MCF 10A (cell line): ENCODE measurements at regions not wholly inside any gene's neighbourhood (a gene's known extent, or its start where the extent isn't known, plus 50 kb on each side); places are given as distances from the start of the nearest gene placed in this dataset.

Source experiments
- BruUV-seq: library from RNA; stranded (reverse); fragments of 400-500 nt; replicated peaks from 2 replicates; lab custom pipeline; 2021; lab: Mats Ljungman, UMichigan
- CTCF ChIA-PET: fragments of 300-600 bp; sonication (Branson Sonifier 250); formaldehyde crosslinking; extraction: SDS; loops from one replicate; lab custom pipeline; 2021; ENCODE audit warnings: antibody characterized with exemption, inconsistent platforms; lab: Yijun Ruan, JAX
- POLR2A ChIA-PET: fragments of 300-600, 350-650 bp; sonication (Branson Sonifier 250); formaldehyde crosslinking; extraction: SDS; loops from one replicate; lab custom pipeline; 2020; ENCODE audit warnings: antibody characterized with exemption, inconsistent platforms; lab: Yijun Ruan, JAX
- DNase-seq: peaks from one replicate; pipeline ENCODE4 v3.0.0-alpha.2; 2018; ENCODE audit not compliant: unreplicated experiment
- H3K27ac Mint-ChIP-seq: one replicate; pipeline ENCODE4 v1.8.0; 2022; ENCODE audit warnings: mild to moderate bottlenecking, low read depth, mixed read lengths; ENCODE audit not compliant: unreplicated experiment
- H3K27me3 Mint-ChIP-seq: one replicate; pipeline ENCODE4 v1.8.0; 2022; ENCODE audit warnings: mixed read lengths; ENCODE audit not compliant: insufficient read depth, unreplicated experiment
- H3K36me3 Mint-ChIP-seq: one replicate; pipeline ENCODE4 v1.8.0; 2022; ENCODE audit warnings: mild to moderate bottlenecking, moderate library complexity, mixed read lengths; ENCODE audit not compliant: insufficient read depth, unreplicated experiment
- H3K4me1 Mint-ChIP-seq: one replicate; pipeline ENCODE4 v1.8.0; 2022; ENCODE audit warnings: mixed read lengths; ENCODE audit not compliant: insufficient read depth, unreplicated experiment
- H3K4me3 Mint-ChIP-seq: one replicate; pipeline ENCODE4 v1.8.0; 2022; ENCODE audit warnings: mild to moderate bottlenecking, moderate library complexity, mixed read lengths; ENCODE audit not compliant: unreplicated experiment
- H3K9me3 Mint-ChIP-seq: one replicate; pipeline ENCODE4 v1.8.0; 2022; ENCODE audit warnings: mixed read lengths; ENCODE audit not compliant: unreplicated experiment
- intact Hi-C: fragments of 100-400 bp; cut with micrococcal nuclease; formaldehyde crosslinking; loops from 2 replicates; pipeline ENCODE4 v1.14.1; 2022
- TF ChIP-seq, protein P1 (sequence below): fragments of 200-600 bp; IDR thresholded peaks from one replicate; pipeline ENCODE4 v1.8.0; 2022; ENCODE audit warnings: antibody characterized with exemption, mild to moderate bottlenecking; ENCODE audit not compliant: unreplicated experiment

DNA sequence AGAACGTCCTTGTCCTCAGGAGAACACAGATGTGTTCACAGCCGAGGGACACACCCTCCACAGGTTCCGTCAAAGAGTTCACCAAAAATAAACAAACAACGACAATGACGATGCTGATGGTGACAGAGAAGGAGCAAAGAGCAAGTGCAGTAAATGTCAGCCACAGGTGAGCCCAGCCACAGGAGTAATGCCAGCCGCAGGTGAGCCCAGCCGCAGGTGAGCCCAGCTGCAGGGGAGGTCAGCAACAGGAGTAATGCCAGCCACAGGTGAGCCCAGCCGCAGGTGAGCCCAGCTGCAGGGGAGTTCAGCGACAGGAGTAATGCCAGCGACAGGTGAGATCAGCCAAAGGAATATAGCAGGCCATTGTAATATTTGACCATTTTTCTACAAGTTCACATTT is 315.2 kb downstream of the FOXL1 start:
- POLR2A ChIA-PET: no interaction called here
- BruUV-seq: no TSS peak
- CTCF ChIA-PET: interaction anchor here (0.6 to 0.7 kb wide), 2 partner anchors 66 to 468 kb away, joined by 3 read pairs; no protein-coding TSS in a partner anchor
- peaks cover 21% of the 10 kb centered on the region for H3K27me3 Mint-ChIP-seq
- peaks cover 14% of the 10 kb centered on the region for H3K9me3 Mint-ChIP-seq
- H3K4me1 Mint-ChIP-seq: peaks cover 7% of the 10 kb centered on the region
- H3K36me3 Mint-ChIP-seq: no peaks in the 10 kb centered on the region
- H3K4me3 Mint-ChIP-seq: no peak overlapping the region
- intact Hi-C loops: no loop called here
- peak overlapping the region; percentile 2 for H3K27ac Mint-ChIP-seq
- DNase-seq: no peak
- TF ChIP-seq, protein P1, sequence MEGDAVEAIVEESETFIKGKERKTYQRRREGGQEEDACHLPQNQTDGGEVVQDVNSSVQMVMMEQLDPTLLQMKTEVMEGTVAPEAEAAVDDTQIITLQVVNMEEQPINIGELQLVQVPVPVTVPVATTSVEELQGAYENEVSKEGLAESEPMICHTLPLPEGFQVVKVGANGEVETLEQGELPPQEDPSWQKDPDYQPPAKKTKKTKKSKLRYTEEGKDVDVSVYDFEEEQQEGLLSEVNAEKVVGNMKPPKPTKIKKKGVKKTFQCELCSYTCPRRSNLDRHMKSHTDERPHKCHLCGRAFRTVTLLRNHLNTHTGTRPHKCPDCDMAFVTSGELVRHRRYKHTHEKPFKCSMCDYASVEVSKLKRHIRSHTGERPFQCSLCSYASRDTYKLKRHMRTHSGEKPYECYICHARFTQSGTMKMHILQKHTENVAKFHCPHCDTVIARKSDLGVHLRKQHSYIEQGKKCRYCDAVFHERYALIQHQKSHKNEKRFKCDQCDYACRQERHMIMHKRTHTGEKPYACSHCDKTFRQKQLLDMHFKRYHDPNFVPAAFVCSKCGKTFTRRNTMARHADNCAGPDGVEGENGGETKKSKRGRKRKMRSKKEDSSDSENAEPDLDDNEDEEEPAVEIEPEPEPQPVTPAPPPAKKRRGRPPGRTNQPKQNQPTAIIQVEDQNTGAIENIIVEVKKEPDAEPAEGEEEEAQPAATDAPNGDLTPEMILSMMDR: no peak

GRCh38 chr16:86894029-86894567 is 315.7 kb downstream of the FOXL1 start:
- ChIA-PET POLR2A (no interaction called here), CTCF (interaction anchor here (0.6 to 0.7 kb wide), 2 partner anchors 65 to 467 kb away, joined by 3 read pairs; no protein-coding TSS in a partner anchor)
- Mint-ChIP-seq H3K4me1 (peaks cover 3% of the 10 kb centered on the region), H3K36me3 (no peaks in the 10 kb centered on the region), H3K27me3 (peaks cover 21% of the 10 kb centered on the region), H3K27ac (no peak overlapping the region), H3K4me3 (no peak overlapping the region), H3K9me3 (peaks cover 9% of the 10 kb centered on the region)
- no peak for DNase-seq
- TF ChIP-seq, protein P1: no peak
- no TSS peak for BruUV-seq
- intact Hi-C loops: no loop called here

DNA sequence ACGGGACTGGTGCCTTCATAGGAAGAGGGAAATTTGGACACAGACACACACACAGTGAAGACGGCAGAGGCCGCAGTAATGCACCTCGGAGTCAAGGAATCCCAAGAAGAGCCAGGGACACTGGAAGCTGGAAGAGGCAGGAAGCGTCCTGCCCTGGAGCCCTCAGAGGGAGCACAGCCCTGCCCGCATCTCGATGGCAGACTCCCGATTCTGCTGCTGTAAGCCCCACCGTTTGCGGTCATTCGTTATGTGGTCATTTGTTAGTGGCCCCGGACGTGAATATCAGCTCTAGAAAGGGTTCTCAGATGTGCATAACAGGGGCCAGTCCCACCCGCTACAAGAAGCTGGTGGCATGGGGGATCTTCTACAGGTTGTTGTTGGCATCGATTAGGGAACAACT is 316.6 kb downstream of the FOXL1 start:
- no peak for DNase-seq
- peaks cover 21% of the 10 kb centered on the region for H3K27me3 Mint-ChIP-seq
- BruUV-seq: no TSS peak
- TF ChIP-seq, protein P1: no peak
- ChIA-PET POLR2A (no interaction called here), CTCF (interaction anchor here (0.6 kb wide), 1 partner anchor 237 kb away, joined by 3 read pairs; no protein-coding TSS in a partner anchor)
- H3K36me3 Mint-ChIP-seq: no peaks in the 10 kb centered on the region
- peaks cover under 1% of the 10 kb centered on the region for H3K9me3 Mint-ChIP-seq
- peaks cover 6% of the 10 kb centered on the region for H3K4me1 Mint-ChIP-seq
- no peak overlapping the region for H3K27ac Mint-ChIP-seq
- no peak overlapping the region for H3K4me3 Mint-ChIP-seq
- intact Hi-C loops: no loop called here

- POLR2A ChIA-PET: no interaction called here
- peaks cover 21% of the 10 kb centered on the region for H3K27me3 Mint-ChIP-seq
Measured at GRCh38 chr16:86895606-86896005, 317.3 kb downstream of the FOXL1 start.

More at GRCh38 chr16:86895606-86896005, 317.3 kb downstream of the FOXL1 start:
- CTCF ChIA-PET: interaction anchor here (0.6 kb wide), 2 partner anchors 117 to 238 kb away, joined by 3 read pairs; no protein-coding TSS in a partner anchor
- peaks cover 9% of the 10 kb centered on the region for H3K4me1 Mint-ChIP-seq
- no TSS peak for BruUV-seq
- DNase-seq: no peak
- intact Hi-C loops: no loop called here
- no peaks in the 10 kb centered on the region for H3K9me3 Mint-ChIP-seq
- no peaks in the 10 kb centered on the region for H3K36me3 Mint-ChIP-seq
- H3K4me3 Mint-ChIP-seq: no peak overlapping the region
- TF ChIP-seq, protein P1: no peak
- H3K27ac Mint-ChIP-seq: no peak overlapping the region
